Right cardiac atrium (tissue), 5 donors: ENCODE measurements at regions not wholly inside any gene's neighbourhood (a gene's known extent, or its start where the extent isn't known, plus 50 kb on each side); places are given as distances from the start of the nearest gene placed in this dataset.

Experiments used
- ATAC-seq, 2 donors: fragments of 200-7000 bp; cut with Tn5 transposase; one replicate each; pipeline versions ENCODE4 v1.8.0 to v1.9.1; 2020; ENCODE audit warnings: moderate library complexity in 2 of 2, mild to moderate bottlenecking in 1 of 2
- DNase-seq, 3 donors: peaks; one replicate each; pipeline ENCODE4 v3.0.0-alpha.2; 2020
- H3K27ac ChIP-seq: one replicate; pipeline ENCODE4 v1.5.1; 2013; ENCODE audit warnings: mild to moderate bottlenecking, low read length, control low read depth, moderate library complexity
- H3K27me3 ChIP-seq: one replicate; pipeline ENCODE4 v1.6.1; 2013; ENCODE audit not compliant: control insufficient read depth, insufficient read depth
- H3K4me1 ChIP-seq: one replicate; pipeline ENCODE4 v1.6.1; 2013; ENCODE audit warnings: low read length; ENCODE audit not compliant: control insufficient read depth, insufficient read depth
- H3K4me3 ChIP-seq: one replicate; pipeline ENCODE4 v1.5.1; 2013; ENCODE audit warnings: low read length, control low read depth
- H3K9me3 ChIP-seq: one replicate; pipeline ENCODE4 v1.6.1; 2013; ENCODE audit warnings: low read length; ENCODE audit not compliant: control insufficient read depth
- WGBS: extraction: QIAGEN DNeasy Blood & Tissue Kit; methylation state at CpG from one replicate; pipeline ENCODE4 v1.1.7; 2013; 5-methylcytosine and 5-hydroxymethylcytosine counted together
- intact Hi-C, 4 donors: fragments of 100-400 bp; cut with DNase I; formaldehyde crosslinking; loops; one replicate each; pipeline versions ENCODE4 v1.11.0 to v1.14.0; 2022 to 2023
- donor health status: healthy with polysubstance abuse.
- donor health status: DM: no; HTN: yes; CAD: no.
- donor health status: DM: no; HTN: no; CAD: no.
- donor health status: DM: no; HTN: yes; CAD: no; lungs with severe emphysema.
- donor health status: DM: yes; HTN: yes; CAD: no.

DNA sequence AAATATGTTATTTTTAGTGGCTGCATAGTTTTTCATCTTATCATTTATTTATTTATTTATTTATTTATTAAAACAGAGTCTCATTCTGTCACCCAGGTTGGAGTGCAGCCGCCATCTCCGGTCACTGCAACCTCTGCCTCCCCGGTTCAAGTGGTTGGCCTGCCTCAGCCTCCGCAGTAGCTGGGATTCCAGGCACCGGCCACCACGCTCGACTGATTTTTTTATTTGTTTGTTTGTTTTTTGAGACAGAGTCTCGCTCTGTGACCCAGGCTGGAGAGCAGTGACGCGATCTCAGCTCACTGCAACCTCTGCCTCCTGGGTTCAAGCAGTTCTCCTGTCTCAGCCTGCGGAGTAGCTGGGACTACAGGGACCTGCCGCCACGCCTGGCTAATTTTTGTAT, 262.9 kb upstream of the DDI1 start:
- 85% methylated on average over 13 of the region's 13 CpGs for WGBS
- Histone ChIP-seq H3K27me3 (no peaks in the 10 kb centered on the region), H3K4me3 (no peak overlapping the region), H3K9me3 (no peaks in the 10 kb centered on the region), H3K4me1 (no peaks in the 10 kb centered on the region), H3K27ac (no peak overlapping the region)
- intact Hi-C loops: no loop called here
- ATAC-seq (no peak), DNase-seq (no peak)

DNA sequence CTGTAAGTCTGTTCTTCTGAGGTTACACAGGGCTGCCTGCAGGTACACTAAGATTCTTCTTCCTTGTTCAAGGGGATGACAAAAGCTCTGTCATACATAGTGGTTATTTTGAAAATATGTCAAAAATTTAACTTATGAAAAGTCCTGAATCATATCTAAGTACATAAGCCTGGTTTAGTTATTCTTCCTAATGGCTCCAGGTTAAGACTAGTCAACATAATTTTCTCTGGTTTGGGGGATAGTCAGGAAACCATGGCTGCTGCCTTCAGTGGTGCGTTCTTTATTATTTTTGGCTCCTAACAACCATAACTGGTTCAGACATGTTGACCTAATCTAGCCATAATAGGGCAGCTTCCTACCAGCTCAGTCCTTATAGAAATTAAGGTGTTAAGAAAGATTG, 257.4 kb upstream of the DDI1 start:
- no peaks in the 10 kb centered on the region for H3K9me3 ChIP-seq
- 75% methylated on average over 1 of the region's 1 CpG for WGBS
- no peak for DNase-seq
- H3K27me3 ChIP-seq: no peaks in the 10 kb centered on the region
- H3K27ac ChIP-seq: no peak overlapping the region
- H3K4me1 ChIP-seq: no peaks in the 10 kb centered on the region
- ATAC-seq: no peak
- intact Hi-C loops: no loop called here
- no peak overlapping the region for H3K4me3 ChIP-seq

DNA sequence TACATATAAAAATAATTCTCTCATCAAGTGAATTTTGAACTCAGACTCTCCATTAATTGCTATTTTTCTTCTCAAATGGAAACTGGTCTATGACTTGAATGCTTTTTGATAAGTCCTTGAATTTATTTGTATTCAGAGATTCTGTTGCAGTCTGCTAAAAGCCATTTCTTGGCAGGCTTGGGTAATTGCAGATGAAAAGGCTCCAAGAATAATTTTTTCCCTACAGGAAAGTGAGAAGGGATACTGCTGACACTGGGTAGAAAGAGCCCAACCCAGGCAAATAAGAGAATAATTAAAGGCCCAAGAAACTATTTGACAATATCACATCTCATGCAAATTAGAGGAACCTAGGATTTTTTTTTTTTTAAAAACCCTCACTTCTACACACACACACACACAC, 246.5 kb upstream of the DDI1 start:
- intact Hi-C loops: no loop called here
- H3K4me3 ChIP-seq: no peak overlapping the region
- ATAC-seq (peak in 1 of 2 donors; percentile 61), DNase-seq (no peak)
- no peak overlapping the region for H3K27ac ChIP-seq
- H3K4me1 ChIP-seq: no peaks in the 10 kb centered on the region
- no peaks in the 10 kb centered on the region for H3K27me3 ChIP-seq
- no peaks in the 10 kb centered on the region for H3K9me3 ChIP-seq

DNA sequence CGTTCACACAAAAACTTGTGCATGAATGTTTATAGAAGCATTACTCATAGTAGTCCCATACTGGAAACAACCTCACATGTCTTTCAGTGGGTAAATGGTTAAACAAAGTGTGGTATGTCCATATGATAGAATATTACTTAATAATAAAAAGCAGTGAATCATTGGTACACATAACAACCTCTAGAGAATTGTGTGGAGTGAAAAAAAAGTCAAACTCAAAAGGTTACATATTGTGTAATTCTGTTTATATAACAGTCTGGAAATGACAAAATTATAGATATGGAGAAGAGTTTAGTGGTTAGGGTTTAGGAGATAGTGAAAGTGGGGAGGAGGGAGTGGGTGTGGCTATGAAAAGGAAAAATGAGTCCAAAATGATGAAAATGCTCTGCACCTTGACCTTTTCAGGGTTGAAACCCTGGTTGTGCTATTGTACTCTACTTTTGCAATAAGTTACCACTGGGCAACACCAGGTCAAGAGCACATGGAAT, 243.4 kb upstream of the DDI1 start:
- no peak overlapping the region for H3K27ac ChIP-seq
- no peak overlapping the region for H3K4me3 ChIP-seq
- H3K9me3 ChIP-seq: no peaks in the 10 kb centered on the region
- intact Hi-C loops: no loop called here
- no peaks in the 10 kb centered on the region for H3K4me1 ChIP-seq
- 99% methylated on average over 1 of the region's 1 CpG for WGBS
- DNase-seq (no peak), ATAC-seq (peak; percentile 25 to 61)
- H3K27me3 ChIP-seq: no peaks in the 10 kb centered on the region

DNA sequence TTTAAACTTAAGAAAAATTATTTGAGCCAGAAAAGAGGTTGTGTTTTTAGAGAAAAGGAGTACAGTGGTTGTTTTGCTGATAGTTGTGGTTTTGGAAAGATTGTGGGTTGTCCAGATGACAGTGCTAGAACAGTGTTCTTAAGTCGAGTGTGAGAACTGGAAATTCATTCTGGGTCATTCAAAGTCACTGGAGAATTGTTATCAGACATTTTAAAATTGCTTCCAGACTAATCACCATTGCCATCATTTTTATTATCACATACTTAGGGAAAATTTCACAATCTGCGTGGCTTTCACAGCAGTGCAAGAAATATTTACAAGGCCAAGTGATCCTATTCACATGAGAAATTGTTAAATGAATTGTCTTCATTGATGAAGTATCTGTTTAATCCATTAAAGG, 242.2 kb upstream of the DDI1 start:
- Histone ChIP-seq H3K9me3 (no peaks in the 10 kb centered on the region), H3K27ac (no peak overlapping the region), H3K27me3 (no peaks in the 10 kb centered on the region), H3K4me1 (no peaks in the 10 kb centered on the region), H3K4me3 (no peak overlapping the region)
- intact Hi-C loops: no loop called here
- DNase-seq (no peak), ATAC-seq (peak; percentile 80 to 87)
- 26% methylated on average over 2 of the region's 2 CpGs for WGBS

DNA sequence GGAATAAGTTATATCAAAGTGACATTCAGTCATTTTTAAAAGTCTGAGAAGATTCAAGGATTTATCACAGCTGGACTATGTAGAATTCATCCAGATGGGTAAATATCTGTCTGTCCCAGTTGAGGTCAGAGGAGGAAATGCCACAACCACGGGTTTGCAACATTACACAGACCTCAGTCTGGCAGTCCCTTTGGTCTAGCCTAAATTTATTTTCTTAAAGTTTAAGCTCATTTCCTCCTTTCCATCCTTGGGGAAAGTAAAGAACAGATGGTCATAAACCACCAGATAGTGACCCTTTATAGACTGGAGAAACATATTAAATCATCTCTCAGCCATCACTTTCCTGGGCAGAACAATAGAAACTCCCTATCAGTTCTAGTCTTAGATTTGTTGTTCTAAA, 238.4 kb upstream of the DDI1 start:
- H3K27ac ChIP-seq: no peak overlapping the region
- no peak for DNase-seq
- ATAC-seq: peak in 1 of 2 donors; percentile 39
- no peaks in the 10 kb centered on the region for H3K9me3 ChIP-seq
- no peak overlapping the region for H3K4me3 ChIP-seq
- H3K27me3 ChIP-seq: no peaks in the 10 kb centered on the region
- intact Hi-C loops: no loop called here
- H3K4me1 ChIP-seq: peaks cover 7% of the 10 kb centered on the region
- WGBS: 10% methylated on average over 1 of the region's 1 CpG

DNA sequence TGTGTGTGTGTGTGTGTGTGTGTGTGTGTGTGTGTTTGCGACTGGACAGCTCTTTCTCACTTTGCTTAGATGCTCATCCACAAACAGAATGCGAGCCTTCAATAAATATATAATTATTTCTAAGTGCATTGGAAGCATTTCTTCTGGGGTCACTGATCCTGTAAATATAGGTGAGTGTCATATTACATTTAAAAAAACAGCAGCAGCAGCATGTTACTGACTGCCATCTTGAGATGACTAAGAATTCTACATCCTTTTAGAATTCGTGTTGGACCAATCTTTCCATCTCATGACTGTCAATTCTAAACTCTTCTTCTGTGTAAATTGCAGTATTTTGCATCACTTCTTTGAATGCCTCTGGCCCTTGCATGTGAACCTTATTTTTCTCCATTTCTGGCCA, 238.0 kb upstream of the DDI1 start:
- no peaks in the 10 kb centered on the region for H3K9me3 ChIP-seq
- H3K27ac ChIP-seq: no peak overlapping the region
- H3K27me3 ChIP-seq: no peaks in the 10 kb centered on the region
- DNase-seq: no peak
- peaks cover 7% of the 10 kb centered on the region for H3K4me1 ChIP-seq
- no peak for ATAC-seq
- WGBS: 54% methylated on average over 3 of the region's 3 CpGs
- intact Hi-C loops: no loop called here
- H3K4me3 ChIP-seq: no peak overlapping the region

DNA sequence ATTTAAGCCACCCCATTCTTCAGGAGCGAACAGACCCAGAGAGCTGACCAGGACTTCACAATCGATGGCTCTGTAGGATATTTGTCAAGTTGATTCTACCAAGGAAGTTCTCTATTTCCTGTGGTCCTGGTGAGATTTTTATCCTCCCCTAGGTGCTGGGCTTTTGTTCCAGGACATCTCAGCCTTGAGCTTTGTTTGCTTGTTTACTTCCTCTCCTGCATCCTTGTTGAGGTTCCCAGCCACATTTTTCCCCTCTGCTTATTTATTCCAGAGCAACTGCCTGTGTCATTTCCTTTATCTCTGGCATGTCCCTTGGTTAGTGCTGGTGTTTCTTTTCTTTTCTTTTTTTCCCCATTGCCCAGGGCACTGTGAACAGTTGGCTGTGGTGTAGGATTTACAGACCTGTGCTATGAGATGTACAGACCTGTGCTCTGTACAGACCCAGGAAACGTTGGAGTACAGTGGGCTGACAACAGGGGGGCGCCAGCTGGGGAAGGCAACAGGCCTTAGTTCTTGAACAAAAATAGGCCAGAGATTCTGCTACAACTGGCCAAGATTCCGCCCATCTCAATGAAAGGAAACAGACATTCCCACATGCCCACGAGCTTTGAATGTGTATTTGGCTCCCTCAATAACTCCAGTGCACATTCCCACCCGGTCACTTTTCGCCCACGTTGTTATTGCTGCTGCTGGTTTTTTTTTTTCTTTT, 235.9 kb upstream of the DDI1 start:
- ATAC-seq (peak; percentile 65 to 72), DNase-seq (peak; percentile 21 to 61 (median 24))
- H3K27ac ChIP-seq: peak overlapping the region; percentile 37
- peaks cover 7% of the 10 kb centered on the region for H3K4me1 ChIP-seq
- H3K27me3 ChIP-seq: no peaks in the 10 kb centered on the region
- no peak overlapping the region for H3K4me3 ChIP-seq
- WGBS: 28% methylated on average over 9 of the region's 9 CpGs
- intact Hi-C loops: no loop called here
- H3K9me3 ChIP-seq: no peaks in the 10 kb centered on the region

DNA sequence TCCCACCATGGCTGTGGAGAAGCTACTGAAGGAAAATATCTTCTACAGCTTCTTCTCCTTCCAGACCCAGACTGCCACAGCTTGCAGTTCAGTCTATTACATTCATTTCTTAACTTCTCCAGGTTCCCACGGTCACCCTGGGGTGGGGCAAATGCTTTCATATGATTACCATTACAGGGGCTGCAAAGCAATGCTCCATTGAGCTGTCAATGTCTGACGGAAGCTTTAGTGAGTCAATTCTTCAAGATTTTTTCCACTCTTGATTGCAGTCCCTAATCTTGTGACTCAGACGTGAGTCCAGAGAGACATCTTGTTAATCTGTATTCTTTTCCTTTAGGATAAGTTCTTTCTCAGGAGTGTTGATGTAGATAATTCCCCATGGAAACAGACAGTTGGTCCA, 233.4 kb upstream of the DDI1 start:
- 76% methylated on average over 3 of the region's 3 CpGs for WGBS
- no peaks in the 10 kb centered on the region for H3K9me3 ChIP-seq
- H3K4me3 ChIP-seq: no peak overlapping the region
- ATAC-seq (peak in 1 of 2 donors; percentile 63), DNase-seq (peak in 1 of 3 donors; percentile 10)
- H3K4me1 ChIP-seq: peaks cover 7% of the 10 kb centered on the region
- no peaks in the 10 kb centered on the region for H3K27me3 ChIP-seq
- intact Hi-C loops: no loop called here
- no peak overlapping the region for H3K27ac ChIP-seq

DNA sequence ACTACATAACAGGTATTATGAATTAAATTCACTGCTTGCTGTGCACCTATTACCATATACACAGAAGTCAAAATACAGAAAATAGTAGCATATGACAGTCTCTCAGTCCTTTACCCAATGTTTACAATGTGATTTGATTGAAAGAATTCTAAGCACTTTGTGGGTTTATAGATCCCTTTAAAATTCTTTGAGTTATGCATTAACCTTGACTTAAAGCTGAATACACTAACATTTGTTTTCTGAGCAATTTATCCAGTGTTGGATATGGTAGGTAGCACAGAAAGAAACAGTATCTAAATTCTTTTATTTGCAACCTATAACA, 230.8 kb upstream of the DDI1 start:
- no peak for DNase-seq
- peaks cover under 1% of the 10 kb centered on the region for H3K4me1 ChIP-seq
- no peak overlapping the region for H3K27ac ChIP-seq
- H3K9me3 ChIP-seq: no peaks in the 10 kb centered on the region
- no peak overlapping the region for H3K4me3 ChIP-seq
- no peak for ATAC-seq
- H3K27me3 ChIP-seq: no peaks in the 10 kb centered on the region
- intact Hi-C loops: no loop called here

DNA sequence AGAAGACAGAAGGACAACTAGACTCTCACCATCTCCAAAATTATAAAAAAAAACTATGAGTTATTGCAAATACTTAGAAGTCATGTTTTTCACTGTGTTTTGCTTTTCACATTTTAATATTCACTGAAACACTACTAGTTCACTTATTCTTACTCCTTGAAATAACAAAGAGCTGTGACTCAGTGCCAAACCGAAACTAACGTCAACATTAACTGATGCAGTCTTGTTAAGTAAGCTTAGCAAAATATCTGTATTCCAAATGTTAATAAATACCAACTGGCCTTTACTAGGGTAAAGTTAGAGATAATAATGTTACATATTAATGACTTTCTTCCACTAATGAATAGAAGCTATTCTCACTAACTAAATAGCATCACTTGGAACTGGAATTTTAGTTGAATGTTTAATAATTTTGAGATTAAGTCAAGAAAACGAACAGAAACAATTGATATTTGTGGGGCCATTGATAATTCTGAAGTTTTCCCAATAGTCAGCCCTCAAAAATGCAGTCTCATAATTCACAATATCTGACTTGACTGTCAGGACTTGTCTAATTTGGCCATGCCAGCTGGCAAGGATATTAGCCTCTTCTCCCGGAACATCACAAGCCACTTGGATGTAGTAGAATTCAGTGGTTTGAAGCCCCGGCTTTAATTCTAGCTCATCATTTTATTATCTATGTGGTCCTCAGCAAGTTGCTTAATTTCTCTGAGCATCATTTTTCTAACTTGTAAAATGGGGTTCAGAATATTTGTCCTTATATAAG, 230.1 kb upstream of the DDI1 start:
- no peak overlapping the region for H3K27ac ChIP-seq
- intact Hi-C loops: no loop called here
- no peak overlapping the region for H3K4me3 ChIP-seq
- no peak for DNase-seq
- no peaks in the 10 kb centered on the region for H3K9me3 ChIP-seq
- peak; percentile 65 to 69 for ATAC-seq
- H3K27me3 ChIP-seq: no peaks in the 10 kb centered on the region
- 38% methylated on average over 5 of the region's 5 CpGs for WGBS
- H3K4me1 ChIP-seq: no peaks in the 10 kb centered on the region
